HG03108 (cell line): ENCODE measurements at regions not wholly inside any gene's neighbourhood (a gene's known extent, or its start where the extent isn't known, plus 50 kb on each side); places are given as distances from the start of the nearest gene placed in this dataset.
"Not testable (repeated sequence)": the region's sequence is repeated elsewhere in the genome, so short reads cannot be mapped to it uniquely, and the experiment has no call there.

Experiments used
- ATAC-seq: cut with Tn5 transposase; IDR thresholded peaks from one replicate; pipeline ENCODE4 v1.9.1; 2021; ENCODE audit warnings: moderate library complexity; ENCODE audit not compliant: unreplicated experiment

DNA sequence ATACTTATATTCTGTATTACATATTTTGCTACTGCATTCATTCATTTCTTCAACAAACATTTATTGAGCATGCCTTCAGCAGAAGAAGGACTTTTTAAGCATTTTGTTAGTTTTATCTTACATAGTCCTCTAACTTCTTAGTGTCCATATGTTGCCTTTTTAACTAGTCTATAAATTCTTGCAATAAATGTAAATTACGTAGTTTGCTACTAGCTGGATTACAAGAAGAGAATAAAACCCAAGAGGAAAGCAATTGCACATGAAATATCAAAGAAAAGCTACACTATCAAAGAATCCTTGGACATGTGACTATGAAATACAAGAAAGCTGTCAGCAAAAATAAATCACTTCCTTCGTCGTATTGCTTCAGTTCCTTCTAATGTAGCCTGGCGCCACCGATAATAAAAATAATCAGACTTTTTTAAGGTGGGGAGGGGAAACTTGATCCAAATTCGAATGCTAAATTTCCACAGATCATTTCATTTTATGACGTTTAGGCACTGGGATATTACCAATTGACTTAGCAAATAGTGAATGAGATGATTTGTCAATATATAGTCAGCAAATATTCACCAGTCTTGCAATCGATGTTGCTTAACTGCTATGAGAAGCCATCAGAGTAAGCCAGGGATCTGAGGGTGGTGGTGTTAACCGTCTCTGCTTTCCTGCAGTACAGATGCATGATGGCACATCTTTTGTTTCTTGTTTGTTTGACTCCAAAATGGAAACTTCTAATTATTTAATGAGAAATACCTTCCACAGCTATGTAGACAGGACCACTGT, 258.7 kb upstream of the EXOC2 start:
- no peak for ATAC-seq

- no peak for ATAC-seq
These were observed 254.4 kb upstream of the EXOC2 start for GRCh38 chr6:947235-947934.

- ATAC-seq = no peak
These were observed 253.6 kb upstream of the EXOC2 start for GRCh38 chr6:946546-946945.

DNA sequence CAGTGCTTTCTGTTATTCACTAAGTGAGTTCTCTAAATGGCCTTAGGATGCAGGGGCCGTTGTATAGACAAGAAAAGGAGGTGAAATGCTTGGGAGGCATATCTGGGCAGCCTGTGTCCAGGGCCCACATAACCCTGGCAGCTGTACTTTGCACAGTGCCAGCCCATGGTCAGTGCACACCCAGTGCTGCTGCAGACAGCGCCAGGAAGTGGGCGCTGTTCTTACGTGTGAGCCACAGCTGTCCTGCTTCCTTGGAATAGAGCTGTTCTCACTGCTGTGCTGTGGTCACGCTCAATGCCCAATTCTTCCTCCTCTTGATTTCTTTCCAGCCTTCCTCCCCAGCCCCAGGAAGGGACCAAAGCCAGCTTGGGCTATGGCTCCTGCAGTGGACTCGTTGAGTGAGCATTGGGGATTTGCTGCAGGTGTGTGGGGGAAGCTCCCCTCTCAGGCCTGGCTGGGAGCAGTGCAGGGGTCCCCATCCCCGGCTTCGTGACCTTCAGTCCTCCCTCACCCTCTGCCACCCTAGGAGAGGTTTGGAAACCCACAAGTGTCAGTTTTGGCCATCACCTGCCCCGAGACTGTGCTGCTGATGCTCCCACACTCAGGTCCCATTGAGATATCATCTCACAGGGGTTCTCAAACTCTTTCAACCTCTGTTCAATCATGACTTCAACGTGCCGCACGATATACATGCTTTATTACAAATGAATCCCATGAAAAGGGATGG, 246.8 kb upstream of the EXOC2 start:
- no peak for ATAC-seq

GRCh38 chr6:938916-939315, 246.0 kb upstream of the EXOC2 start:
- no peak for ATAC-seq

- no peak for ATAC-seq
These were observed 245.4 kb upstream of the EXOC2 start for GRCh38 chr6:938271-938905.

DNA sequence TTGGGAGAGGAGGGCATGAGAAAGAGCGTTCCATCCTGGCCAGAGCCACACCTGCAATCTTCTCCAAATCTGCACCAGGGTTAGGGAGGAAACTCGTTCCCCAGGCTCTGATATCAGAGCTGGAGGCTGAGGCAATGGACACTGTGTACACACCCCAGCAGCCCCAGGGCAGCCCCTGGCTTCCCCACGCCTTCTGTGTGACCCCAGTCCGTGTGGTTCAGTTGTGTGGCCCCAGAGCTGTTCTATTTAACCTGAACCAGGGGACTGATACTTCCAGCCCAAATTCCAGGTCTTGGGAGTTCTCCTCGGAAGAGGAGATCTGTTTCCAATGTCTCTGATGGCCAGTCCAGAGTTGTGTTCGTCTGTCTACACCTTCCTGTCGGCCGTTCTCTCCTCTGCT, 242.6 kb upstream of the EXOC2 start:
- ATAC-seq = no peak

DNA sequence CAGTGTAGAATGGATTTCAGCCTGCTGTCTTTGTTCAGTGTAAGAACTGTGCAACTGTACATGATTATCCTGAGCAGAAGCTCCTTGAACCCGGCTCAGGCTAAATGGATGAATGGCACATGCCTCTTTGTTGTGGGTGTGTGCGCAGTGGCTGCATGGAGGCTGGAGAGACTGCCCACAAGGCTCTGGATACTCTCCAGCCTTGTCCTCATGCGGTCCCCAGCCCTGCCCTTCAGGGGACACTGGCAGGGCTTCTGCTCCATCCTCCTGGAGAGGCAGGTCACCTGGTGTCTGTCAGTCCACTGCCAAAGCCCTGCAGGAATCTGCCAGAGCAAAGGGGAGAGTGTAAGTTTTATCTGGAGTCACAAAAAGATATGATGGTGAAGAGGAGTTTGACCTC, 241.7 kb upstream of the EXOC2 start:
- ATAC-seq = no peak

GRCh38 chr6:931919-932318, 239.0 kb upstream of the EXOC2 start:
- not testable (repeated sequence) for ATAC-seq

DNA sequence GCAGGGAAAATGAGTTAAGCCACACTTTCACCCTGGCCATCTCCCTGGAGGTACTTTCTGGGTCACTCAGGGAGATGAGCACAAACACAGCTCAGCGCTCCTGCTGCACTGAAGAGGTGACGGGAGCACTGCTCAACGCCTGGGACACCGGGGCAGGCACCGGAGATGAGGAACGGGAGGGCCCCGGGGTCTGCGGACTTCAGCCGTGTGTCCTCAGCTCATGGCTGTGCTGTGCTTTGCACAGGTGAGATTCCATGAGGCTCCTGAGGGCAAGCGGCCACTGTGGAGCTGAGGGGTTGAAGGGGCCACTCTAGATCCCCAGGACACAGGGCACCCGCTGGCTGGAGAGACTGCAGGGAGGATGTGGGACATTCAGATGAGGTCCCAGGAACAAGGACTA, 234.2 kb upstream of the EXOC2 start:
- ATAC-seq = no peak

DNA sequence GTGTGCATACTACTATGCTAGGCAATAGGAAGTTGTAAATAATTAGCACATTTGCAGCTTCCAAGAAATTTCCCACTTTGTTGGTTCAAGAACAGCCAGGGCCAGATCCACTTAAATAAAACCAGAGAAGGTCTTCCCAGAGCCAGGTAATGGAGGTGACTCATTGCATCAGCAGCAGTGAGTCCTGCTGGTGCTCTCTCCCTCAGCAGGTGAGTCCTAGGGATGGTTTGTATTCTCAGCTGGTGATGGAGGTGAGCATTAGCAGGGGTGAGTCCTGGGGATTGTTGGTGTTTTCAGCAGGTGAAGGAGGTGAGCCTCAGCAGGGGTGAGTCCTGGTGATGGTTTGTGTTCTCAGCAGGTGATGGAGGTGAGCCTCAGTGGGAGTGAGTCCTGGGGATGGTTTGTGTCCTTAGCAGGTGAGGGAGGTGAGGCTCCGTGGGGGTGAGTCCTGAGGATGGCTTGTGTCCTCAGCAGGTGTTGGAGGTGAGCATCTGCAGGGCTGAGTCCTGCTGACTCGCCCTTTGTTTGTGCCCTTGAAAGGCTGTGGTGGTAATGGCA, 232.8 kb upstream of the EXOC2 start:
- no peak for ATAC-seq

DNA sequence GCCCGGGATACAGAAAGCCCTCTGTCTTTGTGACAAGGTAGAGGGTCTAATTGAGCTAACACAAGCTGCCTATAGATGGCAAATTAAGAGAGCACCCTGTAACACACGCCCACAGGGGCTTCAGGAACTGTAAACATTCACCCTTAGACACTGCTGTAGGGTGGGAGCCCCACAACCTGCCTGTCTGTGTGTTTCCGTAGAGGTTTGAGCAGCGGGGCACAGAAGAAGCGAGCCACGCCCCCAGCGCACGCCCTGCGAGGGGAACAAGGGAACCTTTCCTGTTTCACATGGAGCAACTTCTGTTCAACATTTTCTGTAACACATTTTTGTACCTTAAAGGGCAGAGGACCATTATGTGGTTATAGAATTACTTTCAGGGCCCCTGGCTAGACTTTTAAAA, 231.7 kb upstream of the EXOC2 start:
- ATAC-seq = no peak

GRCh38 chr6:921400-921799, 228.5 kb upstream of the EXOC2 start:
- no peak for ATAC-seq

GRCh38 chr6:920512-920911, 227.6 kb upstream of the EXOC2 start:
- no peak for ATAC-seq

- ATAC-seq = no peak
These were observed 226.6 kb upstream of the EXOC2 start for GRCh38 chr6:919500-919899.

- no peak for ATAC-seq
These were observed 225.0 kb upstream of the EXOC2 start for GRCh38 chr6:917939-918338.

DNA sequence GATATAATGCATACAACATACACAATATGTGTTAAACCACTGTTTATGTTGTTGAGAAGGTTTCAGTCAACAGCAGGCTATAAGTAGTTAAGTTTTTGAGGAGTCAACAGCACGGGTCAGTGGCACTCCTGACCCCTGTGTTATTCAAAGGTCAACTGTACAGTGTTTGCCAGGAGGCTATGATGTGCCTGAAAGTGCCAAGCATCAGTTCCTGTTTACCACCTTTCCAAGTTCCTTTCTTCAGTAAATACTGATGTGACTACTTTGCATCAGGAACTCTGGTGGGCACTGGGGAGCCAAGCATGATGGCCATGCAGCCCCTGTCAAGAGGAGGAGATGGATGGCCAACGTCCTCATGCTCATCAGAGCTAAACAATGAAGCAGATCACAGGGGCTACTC, 224.4 kb upstream of the EXOC2 start:
- no peak for ATAC-seq

GRCh38 chr6:916131-916530, 223.2 kb upstream of the EXOC2 start:
- ATAC-seq = no peak

DNA sequence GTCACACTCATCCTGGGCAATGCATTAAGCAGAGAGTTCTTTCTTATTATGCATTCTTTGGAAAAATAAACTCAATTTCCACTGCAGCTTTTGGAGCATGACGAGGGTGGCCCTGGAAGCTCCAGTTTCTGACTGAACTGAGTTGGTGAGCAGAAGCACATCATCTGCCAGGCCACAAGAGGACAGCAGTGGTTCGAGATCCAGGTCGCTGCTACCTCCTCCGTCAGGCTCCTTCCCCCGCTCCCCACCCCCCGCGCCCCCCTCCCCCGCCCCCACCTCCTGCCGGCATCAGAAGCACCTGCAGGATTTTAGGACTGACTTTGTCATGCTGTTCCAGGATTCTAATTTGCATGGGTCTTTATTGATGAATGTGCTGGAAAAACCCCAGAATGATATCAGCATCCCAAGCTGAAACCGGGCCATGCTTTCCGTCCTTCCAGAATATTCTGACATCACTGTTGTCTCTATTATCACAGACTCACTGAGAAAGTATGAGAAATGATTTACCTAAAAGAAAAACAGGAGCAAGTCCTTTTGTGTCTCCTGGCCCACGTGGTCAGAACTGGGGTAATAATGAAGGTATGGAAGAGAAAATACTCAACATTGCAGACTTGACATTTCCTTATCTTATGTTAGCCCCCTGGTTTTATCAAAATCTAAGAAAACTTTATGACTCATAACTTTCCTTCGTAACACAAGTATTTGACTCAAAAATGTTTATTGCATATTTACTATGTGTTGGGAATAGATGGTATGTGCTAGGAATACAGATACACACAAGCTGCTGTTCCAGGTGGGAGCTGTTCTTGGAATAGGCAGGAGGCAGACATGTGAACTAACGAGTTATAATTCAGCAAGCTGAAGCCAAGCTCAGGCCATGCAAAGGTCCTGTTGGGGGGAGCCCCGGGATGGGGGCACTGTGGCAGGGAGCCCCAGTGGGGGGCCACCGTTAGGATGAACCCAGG, 220.2 kb upstream of the EXOC2 start:
- ATAC-seq = no peak

DNA sequence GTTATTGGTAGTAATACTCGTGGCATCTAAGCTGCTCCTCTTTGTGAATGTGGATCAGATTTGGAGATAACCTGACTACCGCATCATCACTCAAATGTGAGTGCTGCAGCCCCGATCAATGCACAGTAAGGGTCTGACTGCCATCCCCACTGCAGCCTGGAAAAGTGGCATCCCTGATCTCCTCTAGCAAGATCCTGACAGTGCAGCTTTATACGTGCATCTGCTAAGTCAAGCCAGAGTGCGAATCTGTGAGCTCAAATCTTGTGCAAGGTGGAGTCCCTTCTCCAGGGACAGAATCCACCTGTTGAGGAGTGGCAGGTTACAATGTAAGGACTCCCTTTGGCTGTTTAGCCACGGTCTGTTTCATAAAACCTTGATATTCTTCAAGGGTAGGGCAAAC, 215.0 kb upstream of the EXOC2 start:
- ATAC-seq = no peak
